Hematopoietic multipotent progenitor cell treated with erythropoietin and hydrocortisone succinate and interleukin-3 and kit ligand, for 8 days (in vitro differentiated cells): ENCODE measurements at regions not wholly inside any gene's neighbourhood (a gene's known extent, or its start where the extent isn't known, plus 50 kb on each side); places are given as distances from the start of the nearest gene placed in this dataset.
"Not testable (repeated sequence)": the region's sequence is repeated elsewhere in the genome, so short reads cannot be mapped to it uniquely, and the experiment has no call there.

Experiments used
- DNase-seq: peaks from one replicate; pipeline ENCODE4 v3.0.0-alpha.2; 2015

- DNase-seq: no peak
Measured at GRCh38 chr5:56656846-56657726, 158.3 kb upstream of the MAP3K1 start.

- no peak for DNase-seq
Measured at GRCh38 chr5:56651893-56652292, 163.5 kb upstream of the MAP3K1 start.

- no peak for DNase-seq
Measured at GRCh38 chr5:56650386-56650785, 165.0 kb upstream of the MAP3K1 start.

GRCh38 chr5:56649569-56649968 is 165.8 kb upstream of the MAP3K1 start:
- no peak for DNase-seq

GRCh38 chr5:56648460-56649034 is 166.8 kb upstream of the MAP3K1 start:
- no peak for DNase-seq

- DNase-seq: no peak
Measured at GRCh38 chr5:56647099-56647850, 168.1 kb upstream of the MAP3K1 start.

- DNase-seq: no peak
Measured at GRCh38 chr5:56641635-56642260, 173.6 kb upstream of the MAP3K1 start.

- DNase-seq: no peak
Measured at GRCh38 chr5:56640763-56641406, 174.5 kb upstream of the MAP3K1 start.

- no peak for DNase-seq
Measured at GRCh38 chr5:56639476-56639875, 175.9 kb upstream of the MAP3K1 start.

GRCh38 chr5:56638768-56639238 is 176.5 kb upstream of the MAP3K1 start:
- no peak for DNase-seq

GRCh38 chr5:56638061-56638621 is 177.2 kb upstream of the MAP3K1 start:
- DNase-seq: no peak

- no peak for DNase-seq
Measured at GRCh38 chr5:56637321-56637920, 177.9 kb upstream of the MAP3K1 start.

GRCh38 chr5:56633950-56634349 is 181.4 kb upstream of the MAP3K1 start:
- DNase-seq: no peak

- no peak for DNase-seq
Measured at GRCh38 chr5:56632939-56633338, 182.4 kb upstream of the MAP3K1 start.

GRCh38 chr5:56632199-56632598 is 183.2 kb upstream of the MAP3K1 start:
- DNase-seq: peak; percentile 14

GRCh38 chr5:56631719-56632118 is 183.6 kb upstream of the MAP3K1 start:
- DNase-seq: no peak

GRCh38 chr5:56628616-56629015 is 186.7 kb upstream of the MAP3K1 start:
- DNase-seq: not testable (repeated sequence)

- DNase-seq: no peak
Measured at GRCh38 chr5:56625541-56625940, 189.8 kb upstream of the MAP3K1 start.

GRCh38 chr5:56624751-56625150 is 190.6 kb upstream of the MAP3K1 start:
- no peak for DNase-seq

GRCh38 chr5:56622141-56622540 is 193.2 kb upstream of the MAP3K1 start:
- no peak for DNase-seq

GRCh38 chr5:56620903-56621677 is 194.3 kb upstream of the MAP3K1 start:
- DNase-seq: no peak
